IPS-18a (cell line): ENCODE measurements at regions not wholly inside any gene's neighbourhood (a gene's known extent, or its start where the extent isn't known, plus 50 kb on each side); places are given as distances from the start of the nearest gene placed in this dataset.
A peak's percentile ranks its signal among the peaks of the same experiment; 100 is the strongest.
"Not testable (repeated sequence)": the region's sequence is repeated elsewhere in the genome, so short reads cannot be mapped to it uniquely, and the experiment has no call there.

ENCODE experiments used
- H3K27ac ChIP-seq: one replicate; pipeline ENCODE4 v1.5.1; 2013; ENCODE audit warnings: low read length
- H3K27me3 ChIP-seq: one replicate; pipeline ENCODE4 v1.6.1; 2013; ENCODE audit warnings: mild to moderate bottlenecking, low read length; ENCODE audit not compliant: control insufficient read depth, insufficient read depth
- H3K36me3 ChIP-seq: one replicate; pipeline ENCODE4 v1.6.1; 2013; ENCODE audit warnings: low read depth, low read length; ENCODE audit not compliant: control insufficient read depth
- H3K4me1 ChIP-seq: one replicate; pipeline ENCODE4 v1.6.1; 2013; ENCODE audit warnings: low read depth, low read length; ENCODE audit not compliant: control insufficient read depth
- H3K4me3 ChIP-seq: one replicate; pipeline ENCODE4 v1.5.1; 2013; ENCODE audit warnings: low read length
- H3K9ac ChIP-seq: one replicate; pipeline ENCODE4 v1.6.1; 2013; ENCODE audit warnings: mild to moderate bottlenecking, low read length, moderate library complexity
- H3K9me3 ChIP-seq: one replicate; pipeline ENCODE4 v1.6.1; 2013; ENCODE audit warnings: low read depth, low read length; ENCODE audit not compliant: control insufficient read depth

DNA sequence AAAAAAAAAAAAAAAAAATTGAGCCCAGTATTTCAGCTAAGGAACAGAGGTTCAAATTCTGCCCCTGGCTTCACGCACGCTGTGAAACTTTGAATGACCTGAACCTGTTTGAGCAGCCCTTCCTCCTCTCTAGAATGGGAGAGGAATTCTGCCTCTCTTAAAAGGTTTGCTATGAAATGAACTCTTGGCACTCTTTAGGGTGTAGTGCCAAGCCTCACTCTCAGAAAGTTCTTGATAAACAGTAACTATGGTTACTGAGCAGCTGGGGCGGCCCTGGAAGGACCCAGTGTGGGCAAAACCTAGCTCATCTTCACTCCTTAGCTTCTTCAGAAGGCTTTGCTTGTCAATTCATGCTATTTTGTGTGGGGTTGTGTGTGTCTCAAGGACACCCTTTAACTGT is 73.7 kb downstream of the GEMIN8 start:
- no peaks in the 10 kb centered on the region for H3K9me3 ChIP-seq
- H3K9ac ChIP-seq, result no peak overlapping the region
- H3K4me3 ChIP-seq, result no peak overlapping the region
- H3K36me3 ChIP-seq, result no peaks in the 10 kb centered on the region
- H3K27ac ChIP-seq, result no peak overlapping the region
- H3K4me1 ChIP-seq, result no peaks in the 10 kb centered on the region
- no peaks in the 10 kb centered on the region for H3K27me3 ChIP-seq

GRCh38 chrX:13955095-13955647 is 74.5 kb downstream of the GEMIN8 start:
- no peaks in the 10 kb centered on the region for H3K4me1 ChIP-seq
- H3K36me3 ChIP-seq, result no peaks in the 10 kb centered on the region
- H3K9ac ChIP-seq, result no peak overlapping the region
- H3K27ac ChIP-seq, result no peak overlapping the region
- no peaks in the 10 kb centered on the region for H3K9me3 ChIP-seq
- H3K27me3 ChIP-seq, result no peaks in the 10 kb centered on the region
- H3K4me3 ChIP-seq, result no peak overlapping the region

DNA sequence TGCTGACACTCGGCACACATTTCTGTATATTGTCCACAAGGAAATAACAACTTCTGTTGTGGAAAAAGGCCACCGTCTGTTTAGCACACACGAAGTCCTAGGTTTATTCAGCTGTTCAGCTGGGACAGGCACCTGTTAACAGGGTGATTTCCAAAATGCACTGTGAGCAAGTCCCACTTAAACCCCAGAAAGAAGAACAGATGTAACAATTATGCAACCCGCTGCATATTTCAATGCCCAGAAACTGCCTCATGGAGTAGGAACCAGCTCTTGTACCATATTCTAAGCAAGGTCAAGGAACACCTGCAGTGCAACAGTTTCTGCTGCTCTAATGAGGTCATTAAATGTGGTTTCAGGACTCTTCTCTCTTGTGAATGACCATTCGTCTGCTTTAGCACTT is 77.1 kb downstream of the GEMIN8 start:
- Histone ChIP-seq H3K9ac (no peak overlapping the region), H3K27ac (no peak overlapping the region), H3K4me1 (no peaks in the 10 kb centered on the region), H3K4me3 (no peak overlapping the region), H3K27me3 (no peaks in the 10 kb centered on the region), H3K9me3 (no peaks in the 10 kb centered on the region), H3K36me3 (no peaks in the 10 kb centered on the region)

DNA sequence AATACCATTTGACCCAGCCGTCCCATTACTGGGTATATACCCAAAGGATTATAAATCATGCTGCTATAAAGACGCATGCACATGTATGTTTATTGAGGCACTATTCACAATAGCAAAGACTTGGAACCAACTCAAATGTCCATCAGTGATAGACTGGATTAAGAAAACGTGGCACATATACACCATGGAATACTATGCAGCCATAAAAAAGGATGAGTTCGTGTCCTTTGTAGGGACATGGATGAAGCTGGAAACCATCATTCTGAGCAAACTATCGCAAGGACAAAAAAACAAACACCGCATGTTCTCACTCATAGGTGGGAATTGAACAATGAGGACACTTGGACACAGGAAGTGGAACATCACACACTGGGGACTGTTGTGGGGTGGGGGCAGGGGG is 83.5 kb downstream of the GEMIN8 start:
- peaks cover 21% of the 10 kb centered on the region for H3K4me1 ChIP-seq
- H3K9me3 ChIP-seq, H3K9ac ChIP-seq, H3K36me3 ChIP-seq, H3K27me3 ChIP-seq, H3K4me3 ChIP-seq, H3K27ac ChIP-seq: not testable (repeated sequence)

- peaks cover 26% of the 10 kb centered on the region for H3K4me1 ChIP-seq
- H3K4me3 ChIP-seq, H3K27me3 ChIP-seq, H3K9me3 ChIP-seq, H3K9ac ChIP-seq, H3K27ac ChIP-seq, H3K36me3 ChIP-seq: not testable (repeated sequence)
Observed at GRCh38 chrX:13945787-13946186, 83.9 kb downstream of the GEMIN8 start.

DNA sequence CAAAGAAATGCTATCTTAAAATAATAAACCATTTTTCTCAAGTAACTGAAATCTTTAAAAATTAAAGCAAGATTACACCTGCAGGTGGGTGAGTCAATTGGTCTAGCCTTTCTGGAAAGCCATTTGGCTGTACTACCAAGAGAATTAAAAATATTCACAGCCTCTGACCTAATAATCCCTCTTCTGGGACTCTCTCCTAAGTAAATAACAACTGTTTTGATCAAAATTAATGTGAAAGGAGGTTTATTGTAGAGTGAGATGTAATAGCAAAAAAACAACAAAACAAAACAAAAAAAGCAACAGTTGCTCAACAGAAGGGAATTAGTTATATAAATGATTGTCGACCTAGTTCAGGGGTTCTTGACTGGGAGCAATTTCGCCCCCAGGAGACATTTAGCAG is 89.0 kb downstream of the GEMIN8 start:
- peaks cover 60% of the 10 kb centered on the region for H3K4me1 ChIP-seq
- peaks cover under 1% of the 10 kb centered on the region for H3K36me3 ChIP-seq
- H3K27me3 ChIP-seq, result no peaks in the 10 kb centered on the region
- no peak overlapping the region for H3K4me3 ChIP-seq
- no peak overlapping the region for H3K27ac ChIP-seq
- no peak overlapping the region for H3K9ac ChIP-seq
- H3K9me3 ChIP-seq, result no peaks in the 10 kb centered on the region

GRCh38 chrX:13939741-13940597 is 89.7 kb downstream of the GEMIN8 start:
- H3K9me3 ChIP-seq, result no peaks in the 10 kb centered on the region
- H3K9ac ChIP-seq, result peak overlapping the region; percentile 89
- H3K27me3 ChIP-seq, result no peaks in the 10 kb centered on the region
- H3K36me3 ChIP-seq, result peaks cover 3% of the 10 kb centered on the region
- peak overlapping the region; percentile 89 for H3K4me3 ChIP-seq
- H3K4me1 ChIP-seq, result peaks cover 62% of the 10 kb centered on the region
- H3K27ac ChIP-seq, result peak overlapping the region; percentile 81

- peak overlapping the region; percentile 81 for H3K27ac ChIP-seq
- H3K4me1 ChIP-seq, result peaks cover 61% of the 10 kb centered on the region
- H3K9me3 ChIP-seq, result no peaks in the 10 kb centered on the region
- H3K27me3 ChIP-seq, result no peaks in the 10 kb centered on the region
- peak overlapping the region; percentile 89 for H3K9ac ChIP-seq
- peak overlapping the region; percentile 89 for H3K4me3 ChIP-seq
- peaks cover 8% of the 10 kb centered on the region for H3K36me3 ChIP-seq
Observed at GRCh38 chrX:13938829-13939530, 90.7 kb downstream of the GEMIN8 start.

GRCh38 chrX:13938051-13938828 is 91.5 kb downstream of the GEMIN8 start:
- H3K27me3 ChIP-seq, result no peaks in the 10 kb centered on the region
- no peaks in the 10 kb centered on the region for H3K9me3 ChIP-seq
- H3K9ac ChIP-seq, result peak overlapping the region; percentile 89
- peak overlapping the region; percentile 81 for H3K27ac ChIP-seq
- H3K4me1 ChIP-seq, result peaks cover 66% of the 10 kb centered on the region
- peaks cover 16% of the 10 kb centered on the region for H3K36me3 ChIP-seq
- peak overlapping the region; percentile 89 for H3K4me3 ChIP-seq

DNA sequence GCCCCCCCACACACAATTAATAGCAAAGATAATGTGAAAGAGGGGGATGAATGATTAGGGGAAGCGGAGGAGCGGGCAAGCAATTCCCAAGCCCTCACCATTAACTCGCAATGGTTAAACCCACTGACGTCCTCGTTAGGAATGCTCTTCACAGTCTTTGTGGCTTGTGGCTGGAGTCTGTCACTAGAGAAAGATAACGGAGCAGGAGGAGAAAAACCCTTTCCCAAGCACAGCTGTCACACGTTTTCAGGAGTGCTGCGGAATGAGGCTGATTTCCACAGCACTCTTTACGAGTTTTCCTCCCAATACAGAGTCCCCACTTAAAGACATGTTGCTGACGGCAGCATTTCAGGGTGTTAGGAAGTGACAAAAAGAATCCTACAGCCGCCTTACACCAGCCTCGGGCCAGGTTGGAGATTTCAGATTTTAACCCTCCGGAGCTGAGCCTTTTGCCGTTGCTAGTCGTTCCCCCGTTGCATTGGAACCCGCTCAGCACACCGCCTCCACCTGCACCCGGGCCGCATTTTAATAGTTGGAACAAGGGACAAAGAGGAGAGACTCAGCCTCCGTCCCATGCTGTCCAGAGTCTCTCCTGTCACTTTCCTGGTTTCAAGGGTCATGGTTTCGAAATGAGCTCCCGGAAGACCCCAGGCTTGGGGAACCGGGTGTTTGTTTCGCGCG is 92.2 kb downstream of the GEMIN8 start:
- H3K27me3 ChIP-seq, result no peaks in the 10 kb centered on the region
- H3K36me3 ChIP-seq, result peaks cover 19% of the 10 kb centered on the region
- no peaks in the 10 kb centered on the region for H3K9me3 ChIP-seq
- H3K4me1 ChIP-seq, result peaks cover 70% of the 10 kb centered on the region
- H3K27ac ChIP-seq, result peak overlapping the region; percentile 29
- peak overlapping the region; percentile 89 for H3K4me3 ChIP-seq
- peak overlapping the region; percentile 89 for H3K9ac ChIP-seq
